NCI-H82 treated with DMSO at 0.1 percent for 48 hours (cell line): ENCODE measurements at regions not wholly inside any gene's neighbourhood (a gene's known extent, or its start where the extent isn't known, plus 50 kb on each side); places are given as distances from the start of the nearest gene placed in this dataset.
"Not testable (repeated sequence)": the region's sequence is repeated elsewhere in the genome, so short reads cannot be mapped to it uniquely, and the experiment has no call there.

Experiments
- DNase-seq: peaks from one replicate; lab custom pipeline; 2025; ENCODE audit not compliant: unreplicated experiment; lab: John Stamatoyannopoulos, UW

GRCh38 chr16:29311461-29312344 is 94.8 kb downstream of the NPIPB11 start:
- no peak for DNase-seq

DNA sequence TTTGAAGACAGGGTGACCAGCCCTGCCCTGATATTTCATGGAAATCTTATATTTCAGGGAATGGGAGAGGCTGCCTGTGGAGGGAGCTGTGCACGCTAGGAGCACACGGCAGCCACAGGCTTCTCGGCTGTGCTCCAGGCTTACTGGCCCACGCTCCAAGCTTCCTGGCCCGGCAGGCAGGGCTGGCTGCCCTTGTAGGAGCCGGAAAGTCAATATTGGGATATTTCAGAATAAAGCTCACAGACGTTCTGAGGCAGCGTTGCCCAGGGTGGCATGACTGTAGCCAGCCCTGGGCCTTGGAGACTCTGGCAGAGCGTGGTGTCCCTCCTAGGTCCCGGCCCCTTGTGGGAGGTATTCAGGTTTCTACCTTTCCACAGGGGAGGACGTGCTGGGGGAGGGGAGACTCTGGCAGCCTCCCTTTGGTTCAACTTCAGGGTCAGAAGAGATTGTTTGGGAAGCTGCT is 95.6 kb downstream of the NPIPB11 start:
- DNase-seq: no peak

GRCh38 chr16:29310243-29310642 is 96.3 kb downstream of the NPIPB11 start:
- DNase-seq: not testable (repeated sequence)

DNA sequence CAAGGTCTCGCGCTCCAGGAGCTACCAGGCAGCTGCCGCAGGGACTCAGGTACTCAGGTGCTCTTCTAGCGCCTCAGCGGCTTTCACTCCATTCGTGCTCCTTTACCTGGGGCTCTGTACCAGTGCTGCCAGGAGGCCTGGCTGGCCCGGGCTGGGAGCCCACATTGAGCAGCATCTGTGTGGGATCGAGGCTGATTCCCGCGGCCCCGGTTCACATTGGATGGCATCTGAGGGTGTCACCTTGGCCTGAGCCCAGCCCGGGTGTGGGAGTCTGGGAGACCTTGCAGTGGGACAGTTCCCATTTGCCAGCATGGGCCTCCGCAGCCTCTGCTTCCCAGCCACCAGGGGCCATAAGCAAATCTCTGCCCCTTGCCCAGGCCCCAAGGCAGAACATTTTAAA is 96.9 kb downstream of the NPIPB11 start:
- DNase-seq: not testable (repeated sequence)

- DNase-seq: no peak
These were observed 97.6 kb downstream of the NPIPB11 start for GRCh38 chr16:29308644-29309546.

GRCh38 chr16:29307598-29308507 is 98.7 kb downstream of the NPIPB11 start:
- no peak for DNase-seq

GRCh38 chr16:29306943-29307597 is 99.4 kb downstream of the NPIPB11 start:
- DNase-seq: no peak

- DNase-seq: no peak
These were observed 100.3 kb downstream of the NPIPB11 start for GRCh38 chr16:29306201-29306600.

DNA sequence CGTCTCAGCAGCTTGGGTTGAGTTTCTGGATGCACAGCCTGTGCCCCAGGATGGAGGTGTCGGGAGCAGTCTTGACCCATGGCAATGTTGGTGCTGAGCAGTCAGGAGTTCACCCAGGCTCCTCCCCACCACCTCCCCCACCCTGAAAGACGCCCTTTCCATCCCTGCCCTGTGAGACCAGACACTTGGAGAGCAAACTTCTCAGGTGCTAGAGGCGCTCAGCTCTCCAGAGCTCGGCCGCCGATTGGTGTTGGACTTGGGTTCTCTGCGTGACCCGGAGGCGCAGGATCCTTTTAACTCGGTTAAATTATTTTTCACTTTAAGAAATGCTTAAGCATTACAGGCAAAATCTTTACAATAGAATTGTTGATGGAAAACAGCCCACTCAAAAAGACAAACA is 101.5 kb downstream of the NPIPB11 start:
- not testable (repeated sequence) for DNase-seq

- no peak for DNase-seq
These were observed 102.3 kb downstream of the NPIPB11 start for GRCh38 chr16:29304251-29304650.

DNA sequence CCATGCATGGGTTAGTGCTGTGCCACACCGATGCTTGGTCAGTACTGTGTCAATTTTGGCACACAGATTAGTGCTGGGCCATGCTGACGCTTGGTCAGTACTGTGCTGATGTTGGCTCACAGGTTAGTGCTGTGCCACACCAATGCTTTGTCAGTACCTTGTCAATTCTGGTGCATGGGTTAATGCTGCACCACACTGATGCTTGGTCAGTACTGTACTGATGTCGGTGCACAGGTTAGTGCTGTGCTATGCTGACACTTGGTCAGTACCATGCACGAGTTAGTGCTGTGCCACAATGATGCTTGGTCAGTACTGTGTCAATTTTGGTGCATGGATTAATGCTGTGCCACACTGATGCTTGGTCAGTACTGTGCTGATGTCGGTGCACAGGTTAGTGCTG is 103.0 kb downstream of the NPIPB11 start:
- DNase-seq: no peak

DNA sequence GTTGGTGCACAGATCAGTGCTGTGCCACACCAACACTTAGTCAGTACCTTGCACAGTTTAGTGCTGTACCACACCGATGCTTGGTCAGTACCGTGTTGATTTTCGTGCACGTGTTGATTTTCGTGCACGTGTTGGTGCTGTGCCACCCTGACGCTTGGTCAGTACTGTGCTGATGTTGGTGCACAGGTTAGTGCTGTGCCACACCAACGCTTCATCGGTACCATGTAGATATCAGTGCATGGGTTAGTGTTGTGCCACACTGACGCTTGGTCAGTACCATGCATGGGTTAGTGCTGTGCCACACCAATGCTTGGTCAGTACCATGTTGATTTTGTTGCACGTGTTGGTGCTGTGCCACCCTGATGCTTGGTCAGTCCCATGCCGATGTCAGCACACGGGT is 103.5 kb downstream of the NPIPB11 start:
- no peak for DNase-seq

DNA sequence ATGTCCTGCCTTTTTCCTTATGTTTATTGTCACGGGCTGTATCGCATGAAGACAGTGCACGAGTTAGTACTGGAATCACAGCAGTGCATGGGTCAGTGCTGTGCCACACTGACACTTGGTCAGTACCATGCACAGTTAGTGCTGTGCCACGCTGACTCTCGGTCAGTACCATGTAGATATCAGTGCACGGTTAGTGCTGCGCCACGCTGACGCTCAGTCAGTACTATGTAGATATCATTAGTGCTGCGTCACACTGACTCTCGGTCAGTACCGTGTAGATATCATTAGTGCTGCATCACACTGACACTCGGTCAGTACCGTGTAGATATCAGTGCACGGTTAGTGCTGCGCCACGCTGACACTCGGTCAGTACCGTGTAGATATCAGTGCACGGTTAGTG is 104.1 kb downstream of the NPIPB11 start:
- DNase-seq: not testable (repeated sequence)

- DNase-seq: not testable (repeated sequence)
These were observed 104.7 kb downstream of the NPIPB11 start for GRCh38 chr16:29301662-29302285.

DNA sequence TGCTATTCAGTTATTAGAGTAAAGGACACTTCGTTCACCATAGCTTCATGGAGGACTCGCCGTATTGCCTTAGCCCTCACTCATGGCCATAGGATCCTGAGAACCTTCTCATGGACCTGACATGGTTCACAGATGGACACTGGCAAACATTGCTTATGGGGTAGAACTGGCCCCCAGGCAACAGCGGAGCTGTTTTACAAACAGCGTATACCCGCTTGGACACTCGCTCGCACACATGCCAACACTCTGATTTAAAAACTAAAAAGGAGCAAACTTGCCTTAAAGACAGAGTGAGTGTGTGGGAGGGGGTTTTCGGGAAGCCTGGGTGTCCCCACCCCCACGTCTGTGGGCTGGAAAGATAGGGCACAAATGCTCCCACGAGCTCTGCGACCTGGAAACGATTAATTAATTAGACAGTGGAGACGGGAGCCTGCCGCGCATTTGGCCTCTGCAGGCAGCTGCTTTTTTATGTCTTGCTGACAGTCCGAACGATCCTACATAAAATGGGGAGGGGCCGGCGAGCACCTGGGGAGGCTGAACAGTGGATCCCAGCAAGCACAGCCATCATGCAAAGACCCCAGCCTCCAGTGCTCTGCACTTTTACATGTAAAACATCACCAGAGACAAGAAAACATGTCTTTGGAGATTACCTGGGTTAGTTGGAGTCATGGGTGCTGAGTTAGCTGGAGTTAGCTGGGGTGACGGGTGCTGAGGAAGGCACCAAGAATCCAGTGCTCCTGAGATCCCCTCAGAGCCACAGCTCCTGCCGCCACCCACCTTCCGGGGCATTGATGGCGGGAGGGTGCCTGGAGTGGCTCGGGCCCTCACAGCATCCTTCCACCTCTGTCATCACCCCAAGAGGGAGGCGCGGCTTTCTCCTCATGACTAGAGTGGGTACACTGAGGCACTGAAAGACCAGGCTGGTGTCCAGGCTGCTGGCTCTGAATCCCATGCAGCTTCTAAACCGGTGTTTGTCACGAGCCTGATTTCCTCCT is 105.7 kb downstream of the NPIPB11 start:
- not testable (repeated sequence) for DNase-seq

- DNase-seq: not testable (repeated sequence)
These were observed 106.5 kb downstream of the NPIPB11 start for GRCh38 chr16:29300030-29300491.

DNA sequence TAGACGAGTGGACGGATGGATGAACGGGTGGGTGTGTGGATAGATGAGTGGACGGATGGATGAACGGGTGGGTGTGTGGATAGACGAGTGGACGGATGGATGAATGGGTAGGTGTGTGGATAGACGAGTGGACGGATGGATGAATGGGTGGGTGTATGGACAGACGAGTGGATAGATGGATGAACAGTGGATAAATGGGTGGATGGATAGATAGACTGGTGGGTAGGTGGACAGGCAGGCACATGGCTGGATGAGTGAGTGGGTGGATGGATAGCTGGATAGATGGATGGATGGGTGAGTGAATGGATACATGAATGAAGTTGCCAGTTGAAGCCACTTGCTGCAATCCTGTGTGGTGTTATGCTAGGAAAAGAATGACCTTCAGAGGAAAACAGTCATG is 107.5 kb downstream of the NPIPB11 start:
- not testable (repeated sequence) for DNase-seq

DNA sequence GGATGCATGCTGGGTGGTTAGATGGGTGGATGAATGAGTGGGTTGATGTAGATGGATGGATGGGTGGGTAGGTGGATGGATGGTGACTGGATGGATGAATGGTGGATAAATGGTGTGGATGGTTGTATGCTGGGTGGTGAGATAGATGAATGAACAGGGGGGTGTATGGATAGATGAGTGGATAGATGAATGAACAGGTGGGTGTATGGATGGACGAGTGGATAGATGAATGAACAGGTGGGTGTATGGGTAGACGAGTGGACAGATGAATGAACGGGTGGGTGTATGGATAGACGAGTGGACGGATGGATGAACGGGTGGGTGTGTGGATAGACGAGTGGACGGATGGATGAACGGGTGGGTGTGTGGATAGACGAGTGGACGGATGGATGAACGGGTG is 108.2 kb downstream of the NPIPB11 start:
- not testable (repeated sequence) for DNase-seq
